ENCODE measurements at regions not wholly inside any gene's neighbourhood (a gene's known extent, or its start where the extent isn't known, plus 50 kb on each side); places are given as distances from the start of the nearest gene placed in this dataset.

GRCh38 chr13:106382534-106382933, 152.9 kb downstream of the EFNB2 start:
- H3K4me3 ChIP-seq, result no peak overlapping the region
- H3K4me1 ChIP-seq, result no peaks in the 10 kb centered on the region
- TF ChIP-seq CTCF (IDR thresholded peaks at IDR 0.05) (no peak), POLR2A (IDR thresholded peaks at IDR 0.05) (no peak)
- whole genome bisulfite sequencing (ENCODE audit: insufficient coverage, low coverage, low lambda C conversion rate, missing lambda C conversion rate), result 49% methylated on average over 5 of the region's 5 CpGs
- no peak for ATAC-seq
- H3K27me3 ChIP-seq, result no peaks in the 10 kb centered on the region
- H3K27ac ChIP-seq, result no peak overlapping the region
- no peak for DNase-seq
- intact Hi-C loops (cut with DNase I), result no loop called here
- H3K36me3 ChIP-seq, result no peaks in the 10 kb centered on the region
- no peaks in the 10 kb centered on the region for H3K9me3 ChIP-seq

DNA sequence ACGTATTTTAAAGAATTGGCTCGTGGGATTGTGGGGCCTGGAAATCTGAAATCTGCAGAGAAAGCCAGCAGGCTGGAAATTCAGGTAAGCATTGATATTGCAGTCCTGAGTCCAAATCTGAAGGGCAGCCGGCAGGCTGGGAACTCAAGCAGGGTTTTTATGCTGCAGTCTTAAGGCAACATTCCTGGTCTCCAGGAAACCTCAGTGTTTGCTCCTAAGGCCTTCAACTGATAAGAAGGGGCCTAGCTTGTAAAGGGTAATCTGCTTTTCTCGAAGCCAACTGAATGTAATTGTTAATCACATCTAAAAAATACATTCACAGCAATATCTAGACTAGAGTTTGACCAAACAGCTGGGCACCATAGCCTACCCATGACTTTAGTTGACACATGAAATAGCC, 154.4 kb downstream of the EFNB2 start:
- Histone ChIP-seq H3K4me3 (no peak overlapping the region), H3K4me1 (no peaks in the 10 kb centered on the region), H3K27me3 (no peaks in the 10 kb centered on the region), H3K9me3 (no peaks in the 10 kb centered on the region), H3K27ac (no peak overlapping the region), H3K36me3 (no peaks in the 10 kb centered on the region)
- 30% methylated on average over 4 of the region's 4 CpGs for WGBS (ENCODE audit: insufficient coverage, low coverage, low lambda C conversion rate, missing lambda C conversion rate)
- intact Hi-C loops (cut with DNase I), result no loop called here
- DNase-seq (no peak), ATAC-seq (no peak)
- TF ChIP-seq CTCF (IDR thresholded peaks at IDR 0.05), result no peak
- TF ChIP-seq POLR2A (IDR thresholded peaks at IDR 0.05), result no peak

DNA sequence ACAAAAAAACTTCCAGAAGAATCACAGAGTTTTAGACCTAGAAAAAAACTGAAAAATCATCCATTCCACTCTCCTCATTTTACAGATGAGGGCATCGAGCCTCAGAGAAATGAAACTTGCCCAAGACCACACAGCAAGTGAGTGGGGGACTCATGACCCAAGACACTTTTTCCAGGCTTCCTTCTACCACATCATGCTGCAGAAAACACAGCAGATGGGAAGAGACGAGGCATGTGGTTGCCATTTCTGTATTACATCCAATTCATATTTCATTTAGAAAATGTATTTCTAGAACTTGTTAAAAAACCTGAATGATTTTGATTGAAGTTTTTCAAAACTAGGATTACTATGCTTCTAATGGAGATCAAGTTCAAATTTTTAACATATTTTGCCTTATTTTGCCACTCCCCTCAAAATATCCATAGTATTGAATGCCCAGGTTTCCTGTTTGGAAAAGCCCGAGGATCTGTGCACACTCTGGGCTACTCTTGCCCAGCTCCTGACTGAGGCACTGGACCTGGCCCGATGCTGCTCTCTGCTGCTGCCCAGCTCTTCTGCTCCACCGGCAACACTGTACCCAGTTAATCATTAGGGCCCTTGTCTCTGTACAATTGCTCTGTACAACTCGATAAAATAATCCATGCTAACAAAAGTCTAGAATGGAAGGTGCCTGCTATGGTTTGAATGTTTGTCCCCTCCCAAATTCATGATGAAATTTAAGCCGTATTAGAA, 157.4 kb downstream of the EFNB2 start:
- ATAC-seq (no peak), DNase-seq (no peak)
- H3K27me3 ChIP-seq, result no peaks in the 10 kb centered on the region
- TF ChIP-seq POLR2A (IDR thresholded peaks at IDR 0.05) (no peak), CTCF (IDR thresholded peaks at IDR 0.05) (no peak)
- H3K4me3 ChIP-seq, result no peak overlapping the region
- 48% methylated on average over 7 of the region's 7 CpGs for WGBS (ENCODE audit: insufficient coverage, low coverage, low lambda C conversion rate, missing lambda C conversion rate)
- intact Hi-C loops (cut with DNase I), result no loop called here
- H3K9me3 ChIP-seq, result no peaks in the 10 kb centered on the region
- no peaks in the 10 kb centered on the region for H3K4me1 ChIP-seq
- H3K36me3 ChIP-seq, result no peaks in the 10 kb centered on the region
- H3K27ac ChIP-seq, result no peak overlapping the region

DNA sequence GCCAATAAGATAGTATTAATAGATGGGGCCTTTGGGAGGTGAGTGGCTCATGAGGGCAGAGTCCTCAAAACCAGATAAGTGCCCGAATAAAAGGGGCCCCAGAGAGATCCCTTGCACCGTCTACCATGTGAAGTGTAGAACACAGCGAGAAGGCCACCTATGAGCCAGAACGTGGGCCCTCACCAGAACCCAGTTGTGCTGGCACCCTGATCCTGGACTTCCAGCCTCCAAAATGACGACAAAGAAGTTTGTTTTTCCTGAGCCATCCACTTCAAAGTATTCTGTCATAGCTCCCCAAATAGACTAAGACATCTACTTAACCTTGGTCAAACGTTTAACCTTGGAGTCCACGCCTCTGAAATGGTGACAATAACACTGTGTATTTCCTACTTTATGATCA, 158.1 kb downstream of the EFNB2 start:
- H3K4me1 ChIP-seq, result no peaks in the 10 kb centered on the region
- no peaks in the 10 kb centered on the region for H3K9me3 ChIP-seq
- H3K27me3 ChIP-seq, result no peaks in the 10 kb centered on the region
- no peaks in the 10 kb centered on the region for H3K36me3 ChIP-seq
- no peak overlapping the region for H3K27ac ChIP-seq
- no peak for ATAC-seq
- H3K4me3 ChIP-seq, result no peak overlapping the region
- no peak for DNase-seq
- intact Hi-C loops (cut with DNase I), result no loop called here
- 29% methylated on average over 5 of the region's 7 CpGs for WGBS (ENCODE audit: insufficient coverage, low coverage, low lambda C conversion rate, missing lambda C conversion rate)
- TF ChIP-seq CTCF (IDR thresholded peaks at IDR 0.05) (no peak), POLR2A (IDR thresholded peaks at IDR 0.05) (no peak)

Data from right lobe of liver (tissue), 6 donors.